ENCODE measurements at regions not wholly inside any gene's neighbourhood (a gene's known extent, or its start where the extent isn't known, plus 50 kb on each side); places are given as distances from the start of the nearest gene placed in this dataset.

GRCh38 chr11:71357414-71357813 lies 90.8 kb downstream of the DHCR7 start:
- TF ChIP-seq CTCF (IDR thresholded peaks at IDR 0.05; ENCODE audit: low read depth, low read length) (no peak), POLR2A (IDR thresholded peaks at IDR 0.05; ENCODE audit: extremely low read depth, insufficient read length) (no peak), MYC (IDR thresholded peaks at IDR 0.05; ENCODE audit: low read depth, low read length) (no peak), MAX (IDR thresholded peaks at IDR 0.05; ENCODE audit: low read depth, low read length) (no peak)

Data from NB4 (cell line).